Right lobe of liver (tissue), 6 donors: ENCODE measurements at regions not wholly inside any gene's neighbourhood (a gene's known extent, or its start where the extent isn't known, plus 50 kb on each side); places are given as distances from the start of the nearest gene placed in this dataset.

Experiments
- ATAC-seq, 4 donors: fragments of 200-7000 bp; cut with Tn5 transposase; one replicate each; pipeline ENCODE4 v1.9.1; 2020; ENCODE audit warnings: mild to moderate bottlenecking in 4 of 4, moderate library complexity in 4 of 4
- DNase-seq, 3 donors: peaks; one replicate each; pipeline ENCODE4 v3.0.0-alpha.2; 2020
- H3K27ac ChIP-seq, 3 donors: fragments of 200-600 bp; one replicate each; pipeline ENCODE4 v1.8.0; 2022
- H3K27me3 ChIP-seq, 2 donors: fragments of 200-600 bp; one replicate each; pipeline ENCODE4 v1.8.0; 2022
- H3K36me3 ChIP-seq, 4 donors: fragments of 200-600 bp; sonication (generic) in 1 of 4; one replicate each; pipeline versions ENCODE4 v1.5.1 to v1.8.0; 2017 to 2022; ENCODE audit warnings: control low read depth in 1 of 4
- H3K4me1 ChIP-seq, 4 donors: fragments of 200-600 bp; sonication (generic) in 1 of 4; one replicate each; pipeline versions ENCODE4 v1.5.1 to v1.8.0; 2017 to 2022; ENCODE audit warnings: control low read depth in 1 of 4
- H3K4me3 ChIP-seq, 3 donors: fragments of 200-600 bp; one replicate each; pipeline ENCODE4 v1.8.0; 2022
- H3K9me3 ChIP-seq, 4 donors: fragments of 200-600 bp; sonication (generic) in 1 of 4; one replicate each; pipeline versions ENCODE4 v1.5.1 to v1.8.0; 2017 to 2022; ENCODE audit warnings: control low read depth in 1 of 4
- CTCF ChIP-seq, 4 donors: fragments of 200-600 bp in 3 of 4; fragments of 450-650 bp in 1 of 4; IDR thresholded peaks; one replicate each; pipeline versions ENCODE4 v1.5.1 to v1.8.0; 2016 to 2022; ENCODE audit warnings: antibody characterized with exemption in 4 of 4, mild to moderate bottlenecking in 2 of 4
- POLR2A ChIP-seq: fragments of 450-650 bp; IDR thresholded peaks from one replicate; pipeline ENCODE4 v1.6.1; 2017; ENCODE audit warnings: antibody characterized with exemption, mild to moderate bottlenecking
- WGBS: methylation state at CpG from one replicate; pipeline ENCODE4 v1.1.6; 2018; ENCODE audit warnings: low coverage, low lambda C conversion rate; ENCODE audit not compliant: insufficient coverage; ENCODE audit errors: missing lambda C conversion rate; 5-methylcytosine and 5-hydroxymethylcytosine counted together
- intact Hi-C, 2 donors: fragments of 100-400 bp; cut with DNase I; formaldehyde crosslinking; loops; one replicate each; pipeline versions ENCODE4 v1.11.2 to v1.14.1; 2022
- donor health status: DM: no; HTN: yes; CAD: no.
- donor health status: DM: no; HTN: no; CAD: no.
- donor health status: DM: no; HTN: no; CAD: no.
- donor health status: DM: no; HTN: yes; CAD: no.
- donor health status: DM: no; HTN: yes; CAD: no.

GRCh38 chr13:99847318-99847750 lies 124.2 kb downstream of the ZIC5 start:
- Histone ChIP-seq H3K4me3 (no peak overlapping the region), H3K27ac (no peak overlapping the region), H3K27me3 (no peaks in the 10 kb centered on the region), H3K36me3 (no peaks in the 10 kb centered on the region), H3K9me3 (no peaks in the 10 kb centered on the region), H3K4me1 (no peaks in the 10 kb centered on the region)
- ATAC-seq (no peak), DNase-seq (no peak)
- intact Hi-C loops: no loop called here
- TF ChIP-seq POLR2A (no peak), CTCF (IDR thresholded peaks at IDR 0.05) (no peak)
- 68% methylated on average over 6 of the region's 10 CpGs for WGBS

- no peaks in the 10 kb centered on the region for H3K27me3 ChIP-seq
- DNase-seq (no peak), ATAC-seq (no peak)
- H3K27ac ChIP-seq: no peak overlapping the region
- H3K9me3 ChIP-seq: no peaks in the 10 kb centered on the region
- intact Hi-C loops: no loop called here
- H3K4me1 ChIP-seq: no peaks in the 10 kb centered on the region
- no peaks in the 10 kb centered on the region for H3K36me3 ChIP-seq
- 96% methylated on average over 27 of the region's 29 CpGs for WGBS
- no peak overlapping the region for H3K4me3 ChIP-seq
- TF ChIP-seq POLR2A (no peak), CTCF (IDR thresholded peaks at IDR 0.05) (no peak)
Observed at GRCh38 chr13:99845161-99845874, 126.2 kb downstream of the ZIC5 start.

- 74% methylated on average over 5 of the region's 8 CpGs for WGBS
- intact Hi-C loops: no loop called here
- Histone ChIP-seq H3K4me1 (no peaks in the 10 kb centered on the region), H3K4me3 (no peak overlapping the region), H3K27me3 (no peaks in the 10 kb centered on the region), H3K9me3 (no peaks in the 10 kb centered on the region), H3K36me3 (no peaks in the 10 kb centered on the region), H3K27ac (no peak overlapping the region)
- ATAC-seq: no peak
- no peak for TF ChIP-seq CTCF (IDR thresholded peaks at IDR 0.05)
- TF ChIP-seq POLR2A: no peak
- no peak for DNase-seq
Observed at GRCh38 chr13:99844421-99844820, 127.1 kb downstream of the ZIC5 start.

GRCh38 chr13:99843872-99844271 lies 127.7 kb downstream of the ZIC5 start:
- intact Hi-C loops: no loop called here
- WGBS: 100% methylated on average over 3 of the region's 9 CpGs
- ATAC-seq (no peak), DNase-seq (no peak)
- no peaks in the 10 kb centered on the region for H3K4me1 ChIP-seq
- no peaks in the 10 kb centered on the region for H3K27me3 ChIP-seq
- H3K9me3 ChIP-seq: no peaks in the 10 kb centered on the region
- no peak for TF ChIP-seq CTCF (IDR thresholded peaks at IDR 0.05)
- no peak for TF ChIP-seq POLR2A
- no peak overlapping the region for H3K4me3 ChIP-seq
- no peak overlapping the region for H3K27ac ChIP-seq
- H3K36me3 ChIP-seq: no peaks in the 10 kb centered on the region
